K562 (cell line): ENCODE measurements at regions not wholly inside any gene's neighbourhood (a gene's known extent, or its start where the extent isn't known, plus 50 kb on each side); places are given as distances from the start of the nearest gene placed in this dataset.

Source experiments
- ATAC-seq: fragments of 200-7000 bp; cut with Tn5 transposase; 3 replicates; pipeline ENCODE4 v1.9.1; 2020; ENCODE audit warnings: moderate library complexity
- BruUV-seq: library from RNA; stranded (reverse); fragments of 400-500 nt; replicated peaks from 2 replicates; lab custom pipeline; 2021; lab: Mats Ljungman, UMichigan
- CTCF ChIA-PET: fragments of 300-600 bp; formaldehyde crosslinking; extraction: SDS; loops from one replicate; lab custom pipeline; 2021; ENCODE audit warnings: low intra/inter-chr PET ratio; lab: Yijun Ruan, JAX
- POLR2A ChIA-PET: fragments of 300-600, 350-650 bp; sonication (Branson Sonifier 250); formaldehyde crosslinking; extraction: SDS; loops from one replicate; lab custom pipeline; 2021; ENCODE audit warnings: antibody characterized with exemption, inconsistent platforms; lab: Yijun Ruan, JAX
- DNase-seq, 4 experiments: peaks; one replicate each; pipeline versions ENCODE4 v3.0.0 to v3.0.0-alpha.2; 2011 to 2018; ENCODE audit warnings: low spot score in 3 of 4, mixed read lengths in 3 of 4; ENCODE audit errors: extremely low read depth in 1 of 4
- FAIRE-seq: peaks from 2 replicates; lab custom pipeline; 2011; peaks lifted over from hg19 to GRCh38; lab: Jason Lieb, UNC
- H2AFZ ChIP-seq: 2 replicates; pipeline ENCODE4 v1.6.0; 2011; ENCODE audit warnings: low read depth, low read length, control low read depth, inconsistent platforms
- H3K27ac ChIP-seq: fragments of 200-600 bp; 3 replicates; pipeline ENCODE4 v1.8.0; 2011; ENCODE audit warnings: low read depth, mild to moderate bottlenecking, control low read depth, inconsistent platforms, low read length, moderate library complexity, mixed read lengths; ENCODE audit errors: extremely low read depth
- H3K27me3 ChIP-seq, 2 experiments: fragments of 300-600 bp in 1 of 2; 2 replicates in 1 of 2; 3 replicates in 1 of 2; pipeline versions ENCODE4 v1.6.0 to v1.8.0; 2011; ENCODE audit warnings: inconsistent platforms in 2 of 2, low read length in 2 of 2, mild to moderate bottlenecking in 1 of 2, mixed read lengths in 1 of 2, moderate library complexity in 1 of 2; ENCODE audit not compliant: control insufficient read depth in 2 of 2, insufficient read depth in 2 of 2
- H3K36me3 ChIP-seq: fragments of 300-600 bp; 3 replicates; pipeline ENCODE4 v1.8.0; 2011; ENCODE audit warnings: mild to moderate bottlenecking, low read length, inconsistent platforms; ENCODE audit not compliant: control insufficient read depth, insufficient read depth
- H3K4me1 ChIP-seq, 2 experiments: fragments of 200-600 bp in 1 of 2; replicated peaks in 1 of 2; 2 replicates in 1 of 2; 3 replicates in 1 of 2; pipeline versions ENCODE4 v1.5.1 to v1.8.0; 2011; ENCODE audit warnings: inconsistent platforms in 2 of 2, low read length in 2 of 2, mild to moderate bottlenecking in 1 of 2, mixed read lengths in 1 of 2, moderate library complexity in 1 of 2; ENCODE audit not compliant: control insufficient read depth in 2 of 2, insufficient read depth in 2 of 2
- H3K4me2 ChIP-seq: 2 replicates; pipeline ENCODE4 v1.6.1; 2011; ENCODE audit warnings: low read length, control low read depth, inconsistent platforms, mixed read lengths; ENCODE audit not compliant: insufficient read depth
- H3K4me3 ChIP-seq: fragments of 200-600 bp; sonication (generic), shearing (Covaris generic); 2 replicates; pipeline ENCODE4 v1.5.1; 2016; ENCODE audit warnings: control low read depth, inconsistent platforms
- H3K79me2 ChIP-seq: fragments of 200-600 bp; 3 replicates; pipeline ENCODE4 v1.8.0; 2011; ENCODE audit warnings: low read length, inconsistent platforms; ENCODE audit not compliant: control insufficient read depth, insufficient read depth
- H3K9ac ChIP-seq, 2 experiments: 2 replicates each; pipeline versions ENCODE4 v1.6.0 to v1.6.1; 2011; ENCODE audit warnings: low read depth in 2 of 2, low read length in 2 of 2, control low read depth in 1 of 2, inconsistent platforms in 1 of 2, mild to moderate bottlenecking in 1 of 2, mixed read lengths in 1 of 2; ENCODE audit not compliant: insufficient read depth in 1 of 2
- H3K9me1 ChIP-seq: one replicate; pipeline ENCODE4 v1.6.0; 2011; ENCODE audit warnings: inconsistent platforms, mild to moderate bottlenecking, low read length, moderate library complexity; ENCODE audit not compliant: control insufficient read depth, insufficient read depth
- H3K9me3 ChIP-seq: replicated peaks from 2 replicates; pipeline ENCODE4 v1.5.1; 2011; ENCODE audit warnings: low read depth, low read length, inconsistent platforms; ENCODE audit not compliant: control insufficient read depth, insufficient read depth
- H4K20me1 ChIP-seq: replicated peaks from 2 replicates; pipeline ENCODE4 v1.6.1; 2011; ENCODE audit warnings: low read length, inconsistent platforms, mixed read lengths; ENCODE audit not compliant: control insufficient read depth, insufficient read depth
- BRD9 ChIP-seq: fragments of 450-650 bp; IDR thresholded peaks from 2 replicates; pipeline ENCODE4 v1.6.1; 2018; ENCODE audit warnings: low read depth; ENCODE audit not compliant: partially characterized antibody
- BRF1 ChIP-seq: IDR thresholded peaks from 3 replicates; pipeline ENCODE4 v1.6.1; 2011; ENCODE audit warnings: borderline replicate concordance, mild to moderate bottlenecking; ENCODE audit not compliant: insufficient read length; ENCODE audit errors: extremely low read depth
- CBX3 ChIP-seq, 2 experiments: IDR thresholded peaks; 1 replicate in 1 of 2; 2 replicates in 1 of 2; pipeline ENCODE4 v1.6.1; 2012; ENCODE audit warnings: inconsistent platforms in 2 of 2, low read length in 2 of 2, borderline replicate concordance in 1 of 2, control low read depth in 1 of 2
- HCFC1 ChIP-seq: IDR thresholded peaks from 2 replicates; pipeline ENCODE4 v1.6.1; 2012; ENCODE audit warnings: low read depth, low read length, improper control_type of control experiment
- KAT7 ChIP-seq: sonication (generic); formaldehyde crosslinking; IDR thresholded peaks from 2 replicates; pipeline ENCODE4 v1.8.0; 2022; ENCODE audit warnings: missing genetic modification reagents, mild to moderate bottlenecking, borderline replicate concordance
- MTA1 ChIP-seq: fragments of 450-650 bp; IDR thresholded peaks from 2 replicates; pipeline ENCODE4 v1.6.1; 2017; ENCODE audit warnings: borderline replicate concordance
- NCOA6 ChIP-seq: fragments of 450-650 bp; IDR thresholded peaks from 2 replicates; pipeline ENCODE4 v1.6.1; 2017; ENCODE audit warnings: mild to moderate bottlenecking
- NRF1 ChIP-seq, 2 experiments: fragments of 450-650 bp; IDR thresholded peaks in 1 of 2; conservative IDR thresholded peaks in 1 of 2; 2 replicates each; pipeline ENCODE4 v1.6.1; 2014; ENCODE audit warnings: mild to moderate bottlenecking in 2 of 2
- RBM14 ChIP-seq: fragments of 200-400 bp; formaldehyde crosslinking; IDR thresholded peaks from 2 replicates; pipeline ENCODE4 v1.6.1; 2018; ENCODE audit warnings: low read depth, mild to moderate bottlenecking, low read length, moderate library complexity, borderline replicate concordance; ENCODE audit not compliant: insufficient read depth
- SLC30A9 ChIP-seq: fragments of 250-450 bp; sonication (Bioruptor Pico); IDR thresholded peaks from 2 replicates; pipeline ENCODE4 v1.8.0; 2022; ENCODE audit warnings: mild to moderate bottlenecking, moderate library complexity
- SNIP1 ChIP-seq: fragments of 450-650 bp; IDR thresholded peaks from 2 replicates; pipeline ENCODE4 v1.7.1; 2017; ENCODE audit warnings: low read depth, mild to moderate bottlenecking
- ZBTB7A ChIP-seq: IDR thresholded peaks from 2 replicates; pipeline ENCODE4 v1.6.1; 2011; ENCODE audit warnings: low read depth, mild to moderate bottlenecking, low read length, moderate library complexity, borderline replicate concordance; ENCODE audit not compliant: control insufficient read depth
- ZNF561 ChIP-seq: fragments of 450-650 bp; formaldehyde crosslinking; conservative IDR thresholded peaks from 2 replicates; pipeline ENCODE4 v1.4.0; 2020; ENCODE audit warnings: mild to moderate bottlenecking, moderate library complexity
- WGBS: fragments of 100-300 bp; shearing (Covaris generic); methylation state at CpG from one replicate; pipeline ENCODE4 v1.1.6; 2016; ENCODE audit warnings: low coverage, mixed read lengths; ENCODE audit not compliant: insufficient coverage; ENCODE audit errors: missing lambda C conversion rate; 5-methylcytosine and 5-hydroxymethylcytosine counted together
- in situ Hi-C: fragments of 300-500 bp; cut with MboI; formaldehyde crosslinking; loops from 4 replicates; pipeline ENCODE4 v1.15.0; 2018; ENCODE audit warnings: inconsistent platforms, mixed read lengths
- intact Hi-C: fragments of 100-400 bp; cut with micrococcal nuclease; formaldehyde crosslinking; loops from 2 replicates; pipeline ENCODE4 v1.14.2; 2022
- TF ChIP-seq, protein P1 (sequence below): fragments of 250-450 bp; sonication (Bioruptor Pico); IDR thresholded peaks from 2 replicates; pipeline ENCODE4 v1.5.1; 2021; ENCODE audit warnings: mild to moderate bottlenecking
- TF ChIP-seq, protein P2 (sequence below): sonication (generic); formaldehyde crosslinking; IDR thresholded peaks from 2 replicates; pipeline ENCODE4 v1.9.0; 2022; ENCODE audit warnings: mild to moderate bottlenecking, missing genetic modification reagents

DNA sequence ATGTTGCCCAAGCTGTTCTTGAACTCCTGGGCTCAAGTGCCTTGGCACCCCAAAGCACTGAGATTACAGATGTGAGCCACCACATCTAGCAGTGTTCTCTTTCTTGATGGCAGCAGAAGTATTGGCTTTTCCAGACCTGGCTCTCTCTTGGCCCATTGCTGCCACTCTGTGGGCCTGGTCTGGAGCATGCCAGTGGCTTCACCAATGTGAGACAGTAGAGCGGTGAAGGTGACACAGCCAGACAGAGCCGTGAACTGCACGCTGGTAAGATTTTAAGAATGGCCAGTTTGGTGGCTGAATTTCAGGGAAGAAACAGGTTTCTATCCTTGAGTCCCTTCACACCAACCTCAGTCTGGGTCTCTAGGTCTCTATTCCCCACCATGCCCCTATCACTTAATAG is 552.7 kb upstream of the NRP1 start:
- no peaks in the 10 kb centered on the region for H3K36me3 ChIP-seq
- H3K79me2 ChIP-seq, result no peaks in the 10 kb centered on the region
- BruUV-seq, result no TSS peak
- no peaks in the 10 kb centered on the region for H3K4me1 ChIP-seq
- FAIRE-seq (no peak), ATAC-seq (no peak), DNase-seq (no peak)
- no peak overlapping the region for H3K4me2 ChIP-seq
- in situ Hi-C loops (no loop called here), intact Hi-C loops (no loop called here)
- peaks cover 0 to 4% of the 10 kb centered on the region in 2 experiments; a peak in 2 of 5 replicates for H3K27me3 ChIP-seq
- H4K20me1 ChIP-seq, result no peaks in the 10 kb centered on the region
- no peak overlapping the region for H3K9ac ChIP-seq
- ChIA-PET CTCF (no interaction called here), POLR2A (no interaction called here)
- TF ChIP-seq ZNF561 (CRISPR knock-in tag) (no peak), BRD9 (no peak)
- no peak overlapping the region for H3K4me3 ChIP-seq
- H3K9me3 ChIP-seq, result no peaks in the 10 kb centered on the region
- H3K9me1 ChIP-seq, result no peaks in the 10 kb centered on the region
- WGBS, result 0% methylated on average over 3 of the region's 3 CpGs
- no peak overlapping the region for H2AFZ ChIP-seq
- H3K27ac ChIP-seq, result no peak overlapping the region

DNA sequence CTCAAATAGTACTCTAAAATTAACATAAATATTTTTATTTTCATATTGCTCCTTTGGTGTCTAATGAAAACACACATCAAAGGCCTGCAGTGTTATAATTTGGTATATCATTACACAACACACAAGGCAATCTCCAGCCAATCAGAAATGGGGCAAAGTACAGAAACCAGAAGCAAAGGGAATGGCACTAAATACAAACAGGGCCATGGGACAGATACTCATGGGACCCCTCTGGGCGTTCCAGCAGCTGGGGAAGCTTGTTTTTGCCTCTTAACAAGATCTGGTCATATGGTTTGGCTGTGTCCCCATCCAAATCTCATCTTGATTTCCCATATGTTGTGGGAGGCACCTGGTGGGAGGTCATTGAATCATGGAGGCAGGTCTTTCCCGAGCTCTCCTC is 551.8 kb upstream of the NRP1 start:
- Histone ChIP-seq H3K4me2 (no peak overlapping the region), H3K27ac (no peak overlapping the region), H3K9me1 (no peaks in the 10 kb centered on the region), H3K4me3 (no peak overlapping the region), H3K36me3 (no peaks in the 10 kb centered on the region), H3K9me3 (no peaks in the 10 kb centered on the region), H3K4me1 (no peaks in the 10 kb centered on the region), H3K79me2 (no peaks in the 10 kb centered on the region), H3K27me3 (peaks cover 0 to 4% of the 10 kb centered on the region in 2 experiments; a peak in 2 of 5 replicates), H4K20me1 (no peaks in the 10 kb centered on the region), H3K9ac (no peak overlapping the region), H2AFZ (no peak overlapping the region)
- no peak for ATAC-seq
- CTCF ChIA-PET, result no interaction called here
- intact Hi-C loops, result no loop called here
- DNase-seq, result no peak
- POLR2A ChIA-PET, result no interaction called here
- no TSS peak for BruUV-seq
- in situ Hi-C loops, result no loop called here
- no peak for FAIRE-seq
- WGBS, result 0% methylated on average over 2 of the region's 2 CpGs
- TF ChIP-seq, protein P1, sequence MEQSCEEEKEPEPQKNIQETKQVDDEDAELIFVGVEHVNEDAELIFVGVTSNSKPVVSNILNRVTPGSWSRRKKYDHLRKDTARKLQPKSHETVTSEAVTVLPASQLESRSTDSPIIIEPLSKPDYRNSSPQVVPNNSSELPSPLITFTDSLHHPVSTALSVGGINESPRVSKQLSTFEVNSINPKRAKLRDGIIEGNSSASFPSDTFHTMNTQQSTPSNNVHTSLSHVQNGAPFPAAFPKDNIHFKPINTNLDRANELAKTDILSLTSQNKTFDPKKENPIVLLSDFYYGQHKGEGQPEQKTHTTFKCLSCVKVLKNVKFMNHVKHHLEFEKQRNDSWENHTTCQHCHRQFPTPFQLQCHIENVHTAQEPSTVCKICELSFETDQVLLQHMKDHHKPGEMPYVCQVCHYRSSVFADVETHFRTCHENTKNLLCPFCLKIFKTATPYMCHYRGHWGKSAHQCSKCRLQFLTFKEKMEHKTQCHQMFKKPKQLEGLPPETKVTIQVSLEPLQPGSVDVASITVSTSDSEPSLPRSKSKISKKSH (CRISPR knock-in tag), result no peak
- TF ChIP-seq MTA1 (no peak), BRF1 (no peak), ZBTB7A (no peak), NCOA6 (no peak), HCFC1 (no peak), RBM14 (no peak), SNIP1 (no peak), SLC30A9 (CRISPR knock-in tag) (no peak), NRF1 (conservative IDR thresholded peaks at IDR 0.05 in 1 of 2, IDR thresholded peaks at IDR 0.05 in 1 of 2) (no peak), CBX3 (IDR thresholded peaks at IDR 0.05; ENCODE audit: borderline replicate concordance in 1 of 2, low read length in 2 of 2) (no peak), KAT7 (CRISPR knock-in tag) (no peak)
- TF ChIP-seq, protein P2, sequence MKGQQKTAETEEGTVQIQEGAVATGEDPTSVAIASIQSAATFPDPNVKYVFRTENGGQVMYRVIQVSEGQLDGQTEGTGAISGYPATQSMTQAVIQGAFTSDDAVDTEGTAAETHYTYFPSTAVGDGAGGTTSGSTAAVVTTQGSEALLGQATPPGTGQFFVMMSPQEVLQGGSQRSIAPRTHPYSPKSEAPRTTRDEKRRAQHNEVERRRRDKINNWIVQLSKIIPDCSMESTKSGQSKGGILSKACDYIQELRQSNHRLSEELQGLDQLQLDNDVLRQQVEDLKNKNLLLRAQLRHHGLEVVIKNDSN (CRISPR knock-in tag), result no peak
